AG10803 (cell line): ENCODE measurements at regions not wholly inside any gene's neighbourhood (a gene's known extent, or its start where the extent isn't known, plus 50 kb on each side); places are given as distances from the start of the nearest gene placed in this dataset.

Experiments
- DNase-seq: peaks from one replicate; pipeline ENCODE4 v3.0.0; 2010; ENCODE audit warnings: low read depth
- H3K4me3 ChIP-seq: 2 replicates; pipeline ENCODE4 v1.5.1; 2011; ENCODE audit warnings: mild to moderate bottlenecking, low read length, control low read depth
- TF ChIP-seq, protein P1 (sequence below): conservative IDR thresholded peaks from 2 replicates; pipeline ENCODE4 v1.5.1; 2011; ENCODE audit warnings: mild to moderate bottlenecking, low read length, control low read depth, inconsistent platforms

DNA sequence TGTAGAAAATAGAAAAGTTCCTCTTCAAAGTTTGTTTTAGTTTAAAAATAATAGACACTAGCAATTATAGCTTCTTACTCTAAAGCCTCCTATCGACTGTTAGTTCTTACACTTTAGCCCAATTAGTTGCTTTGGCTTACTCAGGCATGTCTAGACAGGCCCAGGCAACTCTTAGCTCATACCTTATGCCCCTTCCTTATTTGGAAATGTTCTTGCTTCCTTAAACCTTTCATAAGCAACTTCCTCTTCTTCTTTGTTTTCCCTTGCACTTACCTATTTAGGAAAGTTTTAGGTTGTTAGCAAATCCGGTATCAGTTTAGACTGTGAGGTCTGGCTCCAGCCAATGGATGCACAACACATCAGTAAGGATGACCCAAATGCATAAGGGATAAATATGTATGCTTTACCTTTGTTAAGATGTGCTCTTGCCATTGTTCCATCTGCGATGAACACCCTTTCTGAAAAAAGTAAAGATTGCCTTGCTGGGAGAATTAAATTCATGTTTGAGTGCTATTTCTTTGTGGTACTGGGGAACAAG, 1277.5 kb upstream of the CNTN5 start:
- TF ChIP-seq, protein P1, sequence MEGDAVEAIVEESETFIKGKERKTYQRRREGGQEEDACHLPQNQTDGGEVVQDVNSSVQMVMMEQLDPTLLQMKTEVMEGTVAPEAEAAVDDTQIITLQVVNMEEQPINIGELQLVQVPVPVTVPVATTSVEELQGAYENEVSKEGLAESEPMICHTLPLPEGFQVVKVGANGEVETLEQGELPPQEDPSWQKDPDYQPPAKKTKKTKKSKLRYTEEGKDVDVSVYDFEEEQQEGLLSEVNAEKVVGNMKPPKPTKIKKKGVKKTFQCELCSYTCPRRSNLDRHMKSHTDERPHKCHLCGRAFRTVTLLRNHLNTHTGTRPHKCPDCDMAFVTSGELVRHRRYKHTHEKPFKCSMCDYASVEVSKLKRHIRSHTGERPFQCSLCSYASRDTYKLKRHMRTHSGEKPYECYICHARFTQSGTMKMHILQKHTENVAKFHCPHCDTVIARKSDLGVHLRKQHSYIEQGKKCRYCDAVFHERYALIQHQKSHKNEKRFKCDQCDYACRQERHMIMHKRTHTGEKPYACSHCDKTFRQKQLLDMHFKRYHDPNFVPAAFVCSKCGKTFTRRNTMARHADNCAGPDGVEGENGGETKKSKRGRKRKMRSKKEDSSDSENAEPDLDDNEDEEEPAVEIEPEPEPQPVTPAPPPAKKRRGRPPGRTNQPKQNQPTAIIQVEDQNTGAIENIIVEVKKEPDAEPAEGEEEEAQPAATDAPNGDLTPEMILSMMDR: no peak
- no peak overlapping the region for H3K4me3 ChIP-seq
- DNase-seq: no peak

DNA sequence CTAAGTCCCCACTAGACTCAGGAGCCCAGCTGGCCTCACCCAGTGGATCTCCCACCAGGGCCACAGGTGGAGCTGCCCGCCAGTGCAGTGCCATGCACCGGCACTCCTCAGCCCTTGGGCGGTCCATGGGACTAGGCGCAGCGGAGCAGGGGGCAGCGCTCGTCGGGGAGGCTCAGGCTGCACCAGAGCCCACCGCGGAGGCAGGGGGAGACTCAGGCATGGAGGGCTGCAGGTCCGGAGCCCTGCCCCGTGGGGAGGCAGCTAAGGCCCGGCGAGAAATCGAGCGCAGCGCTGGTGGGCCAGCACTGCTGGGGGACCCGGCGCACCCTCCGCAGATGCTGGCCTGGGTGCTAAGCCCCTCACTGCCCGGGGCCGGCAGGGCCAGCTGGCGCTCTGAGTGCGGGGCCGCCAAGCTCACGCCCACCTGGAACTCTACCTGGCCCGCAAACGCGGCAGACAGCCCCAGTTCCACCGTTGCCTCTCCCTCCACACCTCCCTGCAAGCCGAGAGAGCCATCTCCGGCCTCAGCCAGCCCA, 1275.2 kb upstream of the CNTN5 start:
- TF ChIP-seq, protein P1: no peak
- DNase-seq: no peak

DNA sequence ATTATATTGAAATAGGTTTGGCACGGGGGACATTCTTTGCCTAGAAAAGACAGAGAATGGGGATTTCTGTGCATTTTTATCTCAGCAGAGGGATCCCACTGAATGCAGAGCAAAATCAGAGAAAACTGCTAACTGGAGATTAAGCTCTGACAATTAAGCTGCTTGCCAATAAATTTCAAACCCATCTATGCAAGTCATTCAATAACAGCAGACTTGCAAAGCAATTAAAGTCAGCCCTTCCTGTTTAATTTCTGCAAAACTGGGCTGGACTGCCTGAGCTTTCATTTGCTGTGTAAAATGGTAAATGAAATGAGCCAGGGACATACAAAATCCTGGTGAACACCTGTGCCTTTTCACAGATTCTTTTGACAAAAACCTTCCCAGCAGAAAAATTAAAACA, 1273.9 kb upstream of the CNTN5 start:
- no peak for DNase-seq
- TF ChIP-seq, protein P1: no peak

More for the DNA sequence above, 1275.2 kb upstream of the CNTN5 start:
- H3K4me3 ChIP-seq: no peak overlapping the region

DNA sequence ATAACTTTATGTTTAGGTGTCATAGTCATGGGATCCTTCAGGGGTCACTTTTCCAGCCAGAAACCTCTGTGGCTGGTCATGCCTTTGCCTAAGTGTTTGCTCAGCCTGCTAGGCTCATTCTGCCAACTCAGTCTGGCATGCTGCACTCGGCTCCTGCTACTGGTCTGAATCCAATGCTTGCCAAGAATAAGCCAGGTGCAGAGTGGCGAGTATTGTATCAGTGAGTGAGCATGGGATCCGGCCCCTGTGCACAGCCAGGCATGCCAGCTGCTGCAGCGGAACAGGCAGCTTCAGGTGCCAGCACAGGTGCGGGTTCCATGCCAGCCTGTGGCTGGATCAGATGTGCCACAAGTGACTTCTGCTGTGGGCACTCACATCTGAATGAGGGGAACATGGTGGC, 1269.3 kb upstream of the CNTN5 start:
- DNase-seq: no peak
- H3K4me3 ChIP-seq: no peak overlapping the region
- TF ChIP-seq, protein P1: no peak

More for the DNA sequence above, 1273.9 kb upstream of the CNTN5 start:
- no peak overlapping the region for H3K4me3 ChIP-seq

DNA sequence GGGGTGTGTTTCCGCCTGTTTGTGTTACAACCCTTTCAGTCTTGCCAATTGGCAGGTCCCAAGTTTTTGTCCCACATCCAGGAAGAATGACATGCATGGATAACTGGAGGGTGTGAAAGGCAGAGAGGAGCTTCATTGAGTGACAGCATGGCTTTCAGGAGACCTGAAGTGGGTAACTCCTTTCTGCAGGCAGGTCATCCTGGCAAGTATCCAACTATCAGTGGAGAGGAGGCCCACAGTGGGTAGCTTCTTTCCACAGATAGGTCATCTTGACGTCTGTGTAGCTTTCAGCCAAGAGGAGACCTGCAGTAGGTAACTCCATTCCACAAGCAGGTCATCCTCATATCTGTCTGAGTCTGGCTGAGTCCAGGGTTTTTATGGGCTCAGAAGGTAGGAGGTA, 1268.8 kb upstream of the CNTN5 start:
- TF ChIP-seq, protein P1: no peak

DNA sequence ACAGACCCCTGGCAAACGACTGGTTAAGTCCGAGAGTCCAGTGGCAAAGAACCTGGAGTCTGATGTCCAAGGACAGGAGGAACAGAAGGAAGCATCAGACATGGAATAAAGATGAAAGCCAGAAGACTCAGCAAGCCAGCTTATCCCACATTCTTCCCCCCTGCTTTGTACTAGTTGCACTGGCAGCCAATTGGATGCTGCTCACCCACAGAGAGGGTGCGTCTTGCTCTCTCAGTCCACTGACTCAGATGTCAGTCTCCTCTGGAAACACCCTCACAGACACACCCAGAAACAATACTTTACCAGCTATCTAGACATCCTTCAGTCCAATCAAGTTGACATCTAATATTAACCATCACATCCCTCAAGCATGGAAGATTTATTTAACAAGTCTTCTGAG, 1265.8 kb upstream of the CNTN5 start:
- TF ChIP-seq, protein P1: no peak
- DNase-seq: no peak
- no peak overlapping the region for H3K4me3 ChIP-seq

More for the DNA sequence above, 1268.8 kb upstream of the CNTN5 start:
- no peak for DNase-seq
- H3K4me3 ChIP-seq: no peak overlapping the region

DNA sequence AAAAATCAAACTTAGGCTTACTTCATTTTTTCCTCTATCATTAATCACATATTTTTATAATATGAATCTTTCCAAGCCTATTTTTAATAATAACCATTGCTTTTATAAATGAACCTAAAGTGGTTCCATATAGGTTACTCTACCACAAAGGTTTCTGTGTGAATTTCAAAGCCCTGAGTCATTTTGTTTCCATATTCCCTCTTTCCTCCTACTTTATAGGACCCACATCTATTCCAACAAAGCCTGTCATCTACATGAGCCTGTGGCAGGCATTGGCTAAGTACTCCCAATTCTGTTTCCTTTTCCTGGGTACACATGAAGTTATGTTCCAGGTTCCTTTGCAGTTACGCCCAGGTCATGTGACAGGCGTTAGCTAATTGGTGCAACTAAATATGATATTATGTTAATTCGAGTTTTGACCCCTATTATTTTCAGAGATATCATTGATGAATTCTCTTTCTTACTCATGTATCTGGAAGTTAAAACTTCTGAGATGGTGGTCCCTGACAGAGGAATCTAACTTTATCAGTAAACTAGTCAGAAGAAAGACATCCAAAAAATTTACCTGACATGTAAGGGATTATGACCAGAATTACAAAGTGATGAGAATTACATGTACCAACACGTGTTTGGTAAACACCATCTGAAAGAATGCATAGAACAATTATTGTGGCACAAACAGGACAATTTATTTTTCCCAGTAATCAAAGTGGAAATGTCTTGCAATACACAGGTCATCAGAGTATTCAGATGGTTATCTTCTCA, 1264.0 kb upstream of the CNTN5 start:
- no peak for DNase-seq
- TF ChIP-seq, protein P1: no peak
- no peak overlapping the region for H3K4me3 ChIP-seq
